M059J (cell line): ENCODE measurements at regions not wholly inside any gene's neighbourhood (a gene's known extent, or its start where the extent isn't known, plus 50 kb on each side); places are given as distances from the start of the nearest gene placed in this dataset.
A peak's percentile ranks its signal among the peaks of the same experiment; 100 is the strongest.

ENCODE experiments used
- DNase-seq: peaks from one replicate; pipeline ENCODE4 v3.0.0-alpha.2; 2012; ENCODE audit warnings: low read depth

DNA sequence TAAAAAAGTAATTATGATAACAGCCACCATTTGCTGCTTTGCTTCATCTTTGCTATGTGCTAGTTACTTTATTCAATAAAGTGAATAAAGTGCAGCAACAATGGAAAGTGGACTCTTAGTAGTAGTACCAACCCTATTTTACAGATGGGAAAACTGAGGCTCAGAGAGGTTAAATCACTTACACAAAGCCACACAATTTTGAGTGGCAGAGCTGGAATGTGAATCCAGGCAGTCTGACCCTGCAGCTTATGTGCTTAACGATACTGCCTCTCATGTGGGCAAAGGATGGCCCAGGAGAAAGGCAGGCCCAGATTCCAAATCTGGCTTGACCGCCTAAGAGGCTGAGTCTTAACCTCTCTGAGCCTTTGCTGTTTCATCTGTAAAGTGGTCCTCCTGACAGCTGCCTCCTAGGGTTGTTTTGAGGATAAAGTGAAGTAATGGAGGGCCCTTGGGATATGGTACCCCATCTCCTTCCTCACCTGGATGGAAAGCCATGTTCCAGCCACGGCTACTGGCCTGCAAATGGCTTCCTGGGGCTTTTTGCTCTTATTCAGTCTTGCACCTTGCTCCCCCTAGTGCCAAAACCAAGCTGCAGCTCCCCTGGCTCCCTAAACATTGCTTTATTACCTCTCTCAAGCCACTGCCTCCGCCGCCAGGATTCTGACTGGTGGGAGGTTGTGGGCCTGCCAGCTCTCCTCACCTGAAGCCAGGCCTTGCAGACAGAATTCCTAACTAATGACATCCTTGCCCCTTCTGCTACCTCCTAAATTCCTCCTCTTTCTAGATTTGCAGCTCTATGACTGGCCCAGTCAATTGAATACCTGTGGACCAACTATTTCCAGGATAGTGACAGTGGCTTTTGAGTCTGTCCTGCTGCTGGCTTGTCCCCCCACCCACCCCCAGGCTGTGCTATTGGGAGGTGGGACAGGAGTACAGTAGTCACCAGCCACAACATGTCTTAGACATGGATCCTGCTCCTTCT lies 283.3 kb upstream of the PWP1 start:
- peak; percentile 76 for DNase-seq

DNA sequence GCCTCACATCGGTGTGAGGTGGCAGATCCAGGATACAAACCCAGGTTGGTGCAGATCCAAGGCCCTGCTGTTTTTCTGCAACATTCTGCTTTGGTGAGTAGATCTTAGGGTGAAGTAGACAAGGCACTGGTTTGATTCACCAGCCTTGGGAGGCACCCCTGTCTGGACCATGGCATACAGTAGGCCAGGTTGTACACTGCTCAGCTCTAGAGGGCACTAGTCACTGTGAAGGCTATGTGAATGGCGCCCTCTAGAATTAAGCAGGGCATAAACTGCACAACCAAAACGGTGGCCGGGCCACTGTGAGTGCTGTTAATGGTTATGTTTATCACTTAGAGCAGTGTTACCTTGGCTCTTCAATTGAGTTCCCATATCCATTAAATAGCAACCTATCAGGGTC lies 280.6 kb upstream of the PWP1 start:
- peak; percentile 67 for DNase-seq

DNA sequence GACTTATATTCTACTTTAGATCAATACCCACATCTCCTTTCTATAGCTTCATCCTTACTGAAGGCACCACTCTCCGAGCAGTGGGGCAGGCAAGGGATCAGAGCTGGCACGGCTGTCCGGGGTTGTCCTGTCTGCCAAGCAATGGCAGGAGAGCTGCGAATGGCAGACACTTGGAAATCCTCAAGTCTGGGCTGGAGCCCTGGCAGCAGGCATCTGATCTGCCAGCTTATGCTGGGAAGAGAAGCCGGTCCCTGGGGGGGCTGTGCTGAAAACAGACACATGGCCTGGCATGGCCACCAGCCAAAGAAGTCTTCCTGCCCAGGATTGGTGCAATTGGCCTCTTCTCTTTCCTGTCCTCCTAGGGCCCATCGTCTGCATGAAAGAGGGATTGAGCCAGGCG lies 280.2 kb upstream of the PWP1 start:
- DNase-seq = no peak

DNA sequence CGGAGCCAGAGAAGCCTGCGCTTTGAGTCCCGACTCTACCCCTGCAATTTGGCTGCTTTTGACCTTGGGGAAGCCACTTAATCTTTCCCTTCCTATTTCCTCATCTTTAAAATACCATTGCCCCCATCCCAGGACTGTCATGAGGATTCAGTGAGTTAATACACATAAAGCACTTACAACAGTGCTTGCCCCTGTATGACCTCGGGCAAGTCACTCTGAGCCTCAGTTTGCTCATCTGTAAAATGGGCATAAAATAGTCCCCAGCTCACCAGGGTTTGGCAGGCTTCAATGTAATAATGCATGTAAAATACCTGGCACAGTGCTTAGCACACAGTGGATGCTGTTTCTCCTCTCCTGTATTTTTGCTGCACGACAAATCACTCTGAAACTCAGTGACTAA lies 278.7 kb upstream of the PWP1 start:
- no peak for DNase-seq

DNA sequence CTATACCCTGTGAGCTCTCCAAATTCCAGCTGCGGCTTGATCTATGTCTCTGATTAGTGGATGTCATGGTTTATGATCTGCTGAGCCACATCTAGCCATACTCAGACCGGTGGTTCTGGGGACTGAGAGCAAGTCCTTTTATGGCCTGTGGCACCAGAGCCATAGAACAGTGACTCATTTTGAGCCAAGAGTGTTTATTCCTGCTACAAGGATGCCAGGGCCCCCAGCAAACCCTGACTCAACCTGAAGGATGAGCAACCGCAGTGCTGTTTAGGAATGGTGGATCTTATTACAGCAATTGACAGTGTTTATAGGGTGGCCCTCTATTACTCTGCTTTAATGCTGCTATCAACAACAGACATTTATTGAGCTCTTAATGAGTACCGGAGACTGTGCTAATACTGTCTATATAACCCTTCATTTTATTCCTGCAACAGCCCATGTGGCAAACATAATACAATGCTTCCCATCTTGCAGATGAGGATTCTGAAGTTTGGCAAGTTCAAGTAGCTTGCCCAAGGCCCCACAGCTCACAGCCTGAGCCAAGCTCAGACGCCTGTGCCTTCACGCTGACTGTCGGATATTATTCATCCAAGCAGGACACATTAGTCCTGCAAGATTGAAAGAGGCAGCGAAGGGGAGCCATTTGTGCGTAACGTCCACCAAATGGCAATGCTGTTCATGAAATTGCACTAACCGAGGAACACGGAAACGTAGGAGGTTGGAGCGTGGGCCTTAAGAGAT lies 273.6 kb upstream of the PWP1 start:
- peak; percentile 98 for DNase-seq

DNA sequence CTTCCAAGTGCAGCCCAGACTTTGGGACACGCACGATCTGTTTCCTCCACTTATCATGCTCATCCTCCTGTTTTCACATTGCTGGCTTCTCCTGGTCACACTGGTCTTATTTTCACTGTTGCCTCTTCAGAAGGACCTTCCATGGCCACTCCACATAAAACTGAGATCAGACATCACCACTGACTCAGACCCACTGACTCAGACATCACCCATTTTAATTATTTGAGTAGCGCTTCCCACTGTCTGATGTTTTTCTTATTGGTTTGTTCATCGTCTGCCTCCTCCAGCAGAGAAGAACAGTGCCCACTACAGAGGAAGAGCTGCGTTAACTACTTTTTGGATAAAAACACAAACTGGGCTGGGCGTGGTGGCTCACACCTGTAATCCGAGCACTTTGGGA lies 270.5 kb upstream of the PWP1 start:
- DNase-seq = peak; percentile 90

DNA sequence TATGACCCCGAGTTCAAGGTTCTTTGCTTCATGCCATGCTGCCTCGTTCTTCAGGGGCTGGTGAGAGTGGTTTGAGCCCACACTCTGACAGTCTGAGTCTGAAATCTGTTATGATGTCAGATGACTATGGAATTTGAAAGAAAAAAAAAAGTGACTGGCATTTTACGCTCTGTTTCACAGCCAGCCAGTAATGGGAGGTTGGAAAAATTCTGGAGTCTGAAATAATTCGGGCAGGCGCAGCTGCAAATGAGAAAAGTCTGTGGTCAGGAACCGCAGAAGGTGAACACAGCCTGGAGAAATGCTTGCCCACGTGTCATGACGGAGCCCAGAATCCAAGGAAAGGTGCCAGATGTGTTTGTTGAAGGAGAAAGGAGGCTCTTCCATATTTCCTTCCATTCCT lies 269.8 kb upstream of the PWP1 start:
- peak; percentile 95 for DNase-seq

DNA sequence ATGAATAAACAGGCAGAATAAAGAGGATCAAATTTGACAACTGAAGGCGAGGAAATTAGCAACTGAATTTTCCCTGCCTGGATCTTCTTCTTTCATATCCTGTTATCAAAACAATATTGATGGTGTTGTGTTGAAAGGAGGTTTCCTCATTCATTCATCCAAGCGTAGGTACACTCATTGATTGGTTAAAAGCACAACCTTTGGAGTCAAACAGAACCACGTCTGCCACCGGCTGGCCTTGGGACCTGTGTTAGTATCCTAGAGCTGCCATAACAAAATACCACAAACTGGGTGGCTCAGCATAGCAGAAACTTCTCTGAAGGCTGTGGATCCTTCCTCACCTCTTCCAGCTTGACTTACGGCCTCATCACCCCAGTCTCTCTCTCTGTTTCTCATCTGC lies 268.6 kb upstream of the PWP1 start:
- no peak for DNase-seq

DNA sequence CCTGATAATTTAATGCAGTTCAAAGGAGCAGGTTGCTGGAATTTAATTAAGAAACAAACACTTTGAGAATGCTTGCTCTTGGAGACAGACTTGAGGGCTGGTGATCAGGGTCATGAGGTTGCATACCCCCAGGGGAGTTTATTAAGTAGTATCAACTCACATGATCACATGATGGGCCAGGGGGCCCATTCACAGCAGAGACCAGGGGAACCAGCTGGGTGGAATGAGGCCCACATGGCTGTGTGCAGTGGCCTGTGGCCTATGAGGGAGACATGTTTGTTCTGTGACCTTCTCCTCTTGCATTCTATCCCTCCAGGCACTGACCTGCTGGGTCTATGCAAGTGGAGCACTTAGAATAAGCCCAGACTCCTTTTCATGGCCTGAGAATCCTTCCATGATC lies 266.6 kb upstream of the PWP1 start:
- DNase-seq = no peak

DNA sequence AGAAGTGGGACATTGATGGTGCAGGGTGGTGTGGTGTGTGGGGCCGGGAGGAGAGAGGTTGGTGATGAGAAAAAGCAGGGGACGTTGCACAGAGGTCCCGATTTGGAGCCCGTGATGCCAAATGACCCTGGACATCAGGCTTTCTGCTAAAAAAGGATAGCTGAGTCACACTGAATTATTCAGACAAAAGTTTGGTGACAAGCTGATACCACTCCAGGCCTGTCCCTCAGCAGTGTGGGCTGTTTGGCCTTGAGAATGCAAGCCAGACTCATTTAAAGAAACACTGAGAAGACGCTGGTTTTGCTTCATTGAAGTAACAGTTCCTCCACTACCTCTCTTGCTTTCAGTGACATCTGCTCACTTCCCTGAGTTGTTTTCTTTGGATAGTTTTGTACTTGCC lies 262.1 kb upstream of the PWP1 start:
- no peak for DNase-seq

DNA sequence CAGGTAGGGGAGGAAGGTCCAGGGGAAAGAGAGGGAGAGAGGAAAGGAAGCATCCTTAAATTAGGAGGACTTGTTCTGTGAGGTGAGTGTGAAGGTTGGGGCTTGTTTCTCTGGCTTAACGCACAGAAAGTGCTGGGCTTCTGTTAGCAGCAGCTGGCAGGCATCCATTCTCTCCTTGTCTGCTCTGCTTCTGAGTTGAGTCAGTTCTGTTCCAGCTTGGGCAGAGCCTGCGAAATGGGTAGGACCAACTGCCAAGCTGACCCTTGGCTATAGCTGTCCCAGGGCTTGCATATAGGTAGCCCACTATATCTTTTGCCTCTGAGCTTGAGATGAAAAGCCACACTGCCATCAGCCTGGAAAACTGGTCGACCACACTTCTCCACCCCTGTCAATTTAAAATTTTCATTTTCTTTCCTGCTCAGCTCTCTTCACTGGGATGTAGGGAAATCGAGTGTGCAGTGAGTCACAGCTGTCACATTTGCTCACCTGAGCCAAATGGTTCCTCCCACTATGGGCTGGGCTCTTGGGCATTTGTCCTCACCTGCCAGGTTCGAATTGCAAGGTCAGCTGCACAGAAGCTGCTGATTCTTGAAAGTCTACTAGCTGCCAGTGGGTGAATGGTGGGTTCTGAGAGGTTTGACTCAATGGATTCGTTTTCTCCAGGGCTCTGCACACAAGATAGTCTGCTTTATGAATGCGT lies 256.4 kb upstream of the PWP1 start:
- DNase-seq = no peak

DNA sequence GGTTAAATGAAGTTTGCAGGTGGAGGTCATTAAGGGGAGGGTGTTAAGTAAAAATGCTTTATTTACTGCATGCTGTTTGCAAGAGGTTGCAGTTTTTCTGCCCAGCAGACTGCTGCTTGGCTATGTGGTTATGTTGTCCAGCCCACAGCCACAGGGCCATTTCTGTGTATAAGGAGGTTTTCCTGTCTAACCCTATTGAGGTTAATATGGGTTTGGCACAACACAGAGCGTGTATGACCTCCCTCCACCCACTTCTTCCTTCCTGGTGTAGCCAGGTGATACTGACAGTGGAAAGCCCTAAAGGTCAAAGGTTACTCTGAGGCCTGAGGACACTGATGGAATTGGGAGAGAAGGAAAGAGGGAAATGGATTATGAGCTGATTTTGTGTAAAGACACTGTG lies 253.7 kb upstream of the PWP1 start:
- DNase-seq = no peak

DNA sequence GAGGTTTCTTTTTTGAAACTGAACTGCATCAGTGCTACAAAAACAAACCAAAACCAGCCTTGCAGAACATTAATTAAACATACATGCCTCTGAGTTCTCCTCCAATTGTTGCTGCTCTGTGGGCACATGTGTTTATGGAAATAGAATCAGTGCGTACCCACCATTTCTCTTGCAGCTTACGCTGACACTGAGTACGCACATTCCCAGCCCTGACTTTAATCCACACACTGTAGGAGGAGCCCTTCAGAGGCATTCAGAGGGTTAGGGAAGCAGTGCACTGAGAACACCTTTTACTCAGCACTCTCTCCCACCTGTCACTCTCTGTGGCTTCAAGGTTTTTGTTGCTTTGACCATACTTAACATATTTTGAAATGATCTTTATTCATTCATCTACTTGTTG lies 250.5 kb upstream of the PWP1 start:
- no peak for DNase-seq

DNA sequence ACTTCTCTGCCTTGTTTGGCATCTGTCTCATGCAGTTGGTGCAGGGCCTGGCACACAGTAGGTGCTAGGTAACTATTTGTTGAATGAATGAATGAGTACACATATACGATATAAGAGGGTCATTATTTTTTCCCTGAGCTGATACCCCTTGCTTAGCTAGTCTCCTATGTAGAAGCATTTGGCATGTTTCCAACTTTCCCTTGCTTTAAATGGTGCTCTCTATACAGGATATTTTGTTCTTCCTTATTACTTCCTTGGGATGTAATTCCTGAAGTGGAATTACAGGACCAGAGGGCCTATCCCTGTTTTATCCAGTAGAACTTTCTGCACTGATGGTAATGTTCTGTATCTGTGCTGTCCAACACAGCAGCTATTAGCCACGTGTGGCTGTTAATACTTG lies 250.1 kb upstream of the PWP1 start:
- no peak for DNase-seq

DNA sequence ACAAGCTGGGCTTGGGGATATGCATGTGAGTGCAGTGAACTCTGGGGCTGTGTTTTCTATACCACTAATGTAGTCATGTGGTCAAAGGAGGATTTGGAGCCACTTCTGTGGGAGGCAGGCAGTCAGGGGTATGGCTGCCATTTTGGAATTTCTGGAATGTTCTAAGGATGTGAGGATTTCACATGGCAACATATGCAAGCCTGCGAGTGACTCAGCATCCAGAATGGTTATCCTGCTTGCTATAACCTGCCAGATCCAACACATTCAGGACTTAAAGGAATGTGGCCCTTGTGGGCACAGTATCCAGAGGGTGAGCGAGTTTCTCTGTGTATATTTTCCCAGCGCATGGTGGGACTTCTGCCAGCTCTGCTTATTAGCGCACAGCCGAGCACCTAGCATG lies 249.2 kb upstream of the PWP1 start:
- DNase-seq = peak; percentile 80

DNA sequence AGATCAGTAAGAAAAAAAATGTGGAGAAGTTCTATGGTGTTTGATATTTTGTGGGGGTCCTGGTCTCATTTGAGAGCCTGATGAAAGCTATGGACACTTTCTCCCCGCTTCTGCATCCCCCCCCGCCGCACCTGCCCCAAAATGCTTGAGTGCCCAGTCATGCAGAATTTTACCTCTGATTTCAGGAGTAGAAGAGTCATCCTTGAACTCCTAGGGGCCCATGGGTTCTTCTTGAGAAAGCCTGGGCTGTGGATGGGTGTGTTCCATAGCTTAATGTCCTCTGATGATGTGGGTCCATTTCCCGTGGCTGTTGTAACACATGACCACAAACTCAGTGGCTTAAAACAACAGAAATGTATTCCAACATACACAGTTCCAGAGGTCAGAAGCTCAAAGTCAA lies 248.8 kb upstream of the PWP1 start:
- no peak for DNase-seq

DNA sequence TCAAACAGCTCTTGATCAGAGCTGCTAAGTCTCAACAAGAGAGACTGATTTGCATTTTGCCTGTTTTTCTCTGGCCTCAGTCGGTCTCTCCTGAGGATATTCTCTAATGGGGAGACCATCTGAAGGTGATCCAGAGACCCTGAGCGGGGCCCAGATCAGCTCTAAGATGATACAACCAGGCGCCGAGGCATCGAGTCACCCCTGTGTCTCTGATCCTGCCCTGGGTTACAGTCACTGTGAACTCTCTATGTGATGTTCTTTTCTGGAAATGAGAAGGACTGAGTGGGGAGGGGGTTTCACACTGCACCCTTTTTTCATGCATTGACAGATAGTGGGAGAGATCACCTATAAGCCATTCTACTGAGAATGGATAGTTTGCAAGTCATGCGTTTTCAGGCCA lies 247.6 kb upstream of the PWP1 start:
- no peak for DNase-seq

DNA sequence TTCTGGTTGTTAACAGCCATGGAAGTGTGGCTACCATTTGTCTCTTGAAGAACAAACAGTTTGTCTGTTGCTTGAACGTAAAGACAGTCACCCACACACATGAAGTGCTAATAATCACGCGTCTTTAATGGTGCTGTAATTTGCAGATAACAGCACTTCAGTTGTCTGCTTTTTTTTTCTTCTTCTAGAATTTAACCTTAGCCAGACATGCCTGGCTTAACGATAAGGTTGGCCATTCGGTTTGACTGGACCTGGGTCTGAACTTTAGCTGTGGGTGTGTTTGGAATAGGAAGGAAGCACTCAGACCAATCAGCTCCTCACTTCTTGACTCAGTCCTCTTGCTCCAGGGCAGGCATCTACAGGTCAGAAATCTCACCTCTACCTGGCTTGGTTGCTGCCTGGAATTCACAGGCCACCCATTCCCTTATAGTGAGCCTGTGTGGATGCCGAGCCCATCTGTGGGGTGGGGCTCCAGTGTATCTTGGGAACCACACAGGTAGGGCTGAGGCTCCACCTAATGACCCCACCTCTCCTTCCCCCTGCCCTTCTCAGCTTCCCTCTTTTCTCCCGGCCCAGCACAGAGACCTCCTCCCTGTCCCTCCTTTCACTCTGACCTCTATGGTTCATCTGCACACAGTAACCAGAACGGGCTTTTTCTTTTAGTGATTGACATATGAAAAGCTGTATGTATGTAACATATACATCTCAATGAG lies 246.4 kb upstream of the PWP1 start:
- DNase-seq = no peak

DNA sequence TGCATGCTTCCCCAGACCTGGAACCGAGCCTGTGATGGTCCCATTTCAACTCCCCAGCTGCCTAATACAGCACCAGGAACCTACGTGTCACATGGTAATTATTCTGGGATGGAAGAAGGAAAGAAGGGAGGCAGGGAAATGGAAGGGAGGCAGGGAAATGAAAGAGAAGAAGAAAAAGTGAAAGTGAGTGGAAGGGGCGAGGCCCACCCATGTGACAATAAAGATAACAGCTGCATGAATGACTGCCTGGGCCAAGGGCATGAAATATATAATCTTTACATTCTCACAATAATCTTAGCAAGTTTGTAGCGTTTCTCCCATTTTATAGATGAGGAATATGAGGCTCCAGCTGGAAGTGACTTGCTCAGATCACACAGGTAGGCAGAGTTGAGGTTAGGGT lies 245.0 kb upstream of the PWP1 start:
- no peak for DNase-seq

DNA sequence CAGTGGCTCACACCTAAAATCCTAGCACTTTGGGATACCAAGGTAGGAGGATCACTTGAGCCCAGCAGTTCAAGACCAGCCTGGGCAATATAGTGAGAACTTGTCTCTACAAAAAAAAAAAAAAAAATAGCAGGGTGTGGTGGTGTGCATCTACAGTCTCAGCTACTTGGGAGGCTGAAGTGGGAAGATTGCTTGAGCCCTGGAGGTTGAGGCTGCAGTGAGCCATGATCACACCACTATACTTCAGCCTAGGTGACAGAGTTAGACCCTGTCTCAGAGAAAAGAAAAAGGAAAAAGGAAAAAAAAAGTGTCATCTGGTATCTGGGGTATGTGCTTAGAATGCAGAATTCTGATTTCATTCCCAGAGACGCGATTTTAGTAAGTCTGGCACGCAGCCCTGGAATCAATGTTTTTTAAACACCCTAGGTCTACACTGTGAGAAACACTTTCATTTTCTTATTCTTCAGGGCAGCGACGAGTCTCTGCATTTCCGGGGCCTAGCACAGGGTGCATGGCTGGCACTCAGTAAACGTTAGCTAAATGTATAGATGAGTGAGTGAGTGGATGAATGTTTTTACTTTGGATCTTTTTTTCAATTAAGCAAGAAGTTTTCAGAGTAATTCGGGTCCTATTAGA lies 243.8 kb upstream of the PWP1 start:
- DNase-seq = peak; percentile 51

DNA sequence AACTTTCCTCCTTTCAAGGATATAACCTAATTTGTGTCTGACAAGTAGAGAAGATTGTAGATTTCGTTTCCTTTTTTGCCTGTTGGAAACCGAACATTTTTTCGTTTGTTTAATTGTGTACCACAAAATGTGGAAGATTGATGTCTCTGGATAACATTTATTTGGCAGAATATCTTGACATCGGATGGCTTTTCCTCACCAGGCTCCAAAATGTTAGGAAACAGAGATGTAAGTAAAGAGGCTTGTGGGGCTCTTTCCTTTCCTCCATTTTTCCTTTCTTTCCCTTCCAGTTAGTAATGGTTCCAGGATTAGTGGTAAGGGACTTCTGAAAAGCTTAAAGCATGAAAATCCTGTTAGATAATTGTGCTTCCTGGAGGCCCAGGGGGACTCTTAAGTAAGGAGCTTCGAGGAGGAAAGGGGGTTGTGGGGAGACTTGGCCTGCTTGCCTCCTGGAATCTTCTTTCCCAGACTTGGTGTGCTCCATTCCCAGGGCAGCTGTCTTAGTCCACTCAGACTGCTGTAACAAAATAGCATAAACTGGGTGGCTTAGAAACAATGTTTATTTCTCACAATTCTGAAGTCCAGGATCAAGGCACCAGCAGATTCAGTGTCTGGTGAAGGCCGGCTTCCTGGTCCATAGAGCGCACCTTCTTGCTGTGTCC lies 243.1 kb upstream of the PWP1 start:
- DNase-seq = no peak
